ENCODE measurements at regions not wholly inside any gene's neighbourhood (a gene's known extent, or its start where the extent isn't known, plus 50 kb on each side); places are given as distances from the start of the nearest gene placed in this dataset.

DNA sequence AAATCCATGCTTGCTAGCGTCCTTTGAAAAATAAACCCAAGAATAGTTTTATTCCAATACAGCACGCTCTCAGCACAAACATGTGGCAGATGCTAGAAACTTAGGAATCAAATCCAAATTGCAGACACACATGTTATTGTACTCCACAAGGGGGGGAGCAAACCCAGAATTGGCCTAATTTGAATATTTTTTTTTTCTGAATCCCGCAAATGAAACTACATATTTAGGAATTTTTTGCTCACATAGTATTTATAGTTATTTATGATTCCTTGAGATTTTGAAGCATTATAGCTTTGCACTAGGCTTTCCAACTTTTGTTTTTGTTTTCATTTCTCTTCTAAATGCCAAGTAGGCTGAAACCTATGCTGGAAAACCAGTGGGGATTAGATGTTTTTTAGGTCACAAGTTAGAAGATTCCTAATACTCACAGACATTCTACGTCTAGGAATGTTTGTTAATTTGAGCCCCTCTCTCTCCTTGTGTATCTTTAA, 59.3 kb upstream of the CDH11 start:
- POLR2A ChIA-PET: no interaction called here
- no peak overlapping the region for H3K4me2 ChIP-seq (ENCODE audit: low read length)
- no peak overlapping the region for H3K27ac ChIP-seq (ENCODE audit: low read depth, low read length, poor library complexity, severe bottlenecking)
- no peaks in the 10 kb centered on the region for H3K9me3 ChIP-seq (ENCODE audit: low read length)
- no peaks in the 10 kb centered on the region for H3K36me3 ChIP-seq (ENCODE audit: insufficient read depth, low read length)
- no peaks in the 10 kb centered on the region for H4K20me1 ChIP-seq (ENCODE audit: insufficient read depth, low read length)
- BruUV-seq (replicated peaks): no TSS peak
- CTCF ChIA-PET (ENCODE audit: unreplicated experiment): no interaction called here
- TF ChIP-seq, protein P1, sequence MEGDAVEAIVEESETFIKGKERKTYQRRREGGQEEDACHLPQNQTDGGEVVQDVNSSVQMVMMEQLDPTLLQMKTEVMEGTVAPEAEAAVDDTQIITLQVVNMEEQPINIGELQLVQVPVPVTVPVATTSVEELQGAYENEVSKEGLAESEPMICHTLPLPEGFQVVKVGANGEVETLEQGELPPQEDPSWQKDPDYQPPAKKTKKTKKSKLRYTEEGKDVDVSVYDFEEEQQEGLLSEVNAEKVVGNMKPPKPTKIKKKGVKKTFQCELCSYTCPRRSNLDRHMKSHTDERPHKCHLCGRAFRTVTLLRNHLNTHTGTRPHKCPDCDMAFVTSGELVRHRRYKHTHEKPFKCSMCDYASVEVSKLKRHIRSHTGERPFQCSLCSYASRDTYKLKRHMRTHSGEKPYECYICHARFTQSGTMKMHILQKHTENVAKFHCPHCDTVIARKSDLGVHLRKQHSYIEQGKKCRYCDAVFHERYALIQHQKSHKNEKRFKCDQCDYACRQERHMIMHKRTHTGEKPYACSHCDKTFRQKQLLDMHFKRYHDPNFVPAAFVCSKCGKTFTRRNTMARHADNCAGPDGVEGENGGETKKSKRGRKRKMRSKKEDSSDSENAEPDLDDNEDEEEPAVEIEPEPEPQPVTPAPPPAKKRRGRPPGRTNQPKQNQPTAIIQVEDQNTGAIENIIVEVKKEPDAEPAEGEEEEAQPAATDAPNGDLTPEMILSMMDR (conservative IDR thresholded peaks at IDR 0.05; ENCODE audit: low read length): no peak
- no peak for TF ChIP-seq EZH2phosphoT487 (IDR thresholded peaks at IDR 0.05; ENCODE audit: borderline replicate concordance, low read depth, low read length)
- no peak overlapping the region for H3K4me3 ChIP-seq (ENCODE audit: low read depth, low read length, poor library complexity, severe bottlenecking)
- no peak for DNase-seq (ENCODE audit: low spot score)
- no peak overlapping the region for H2AFZ ChIP-seq (ENCODE audit: low read length)
- no peaks in the 10 kb centered on the region for H3K4me1 ChIP-seq (ENCODE audit: insufficient read depth, low read length, poor library complexity, severe bottlenecking)
- intact Hi-C loops (cut with micrococcal nuclease; ENCODE audit: unreplicated experiment): no loop called here
- H3K9me2 ChIP-seq (ENCODE audit: insufficient read depth, low read length): no peaks in the 10 kb centered on the region
- H3K79me2 ChIP-seq (ENCODE audit: insufficient read depth, low read depth, low read length): no peaks in the 10 kb centered on the region

- H4K20me1 ChIP-seq (ENCODE audit: insufficient read depth, low read length): no peaks in the 10 kb centered on the region
- no peak for DNase-seq (ENCODE audit: low spot score)
- no peak overlapping the region for H2AFZ ChIP-seq (ENCODE audit: low read length)
- H3K9me3 ChIP-seq (ENCODE audit: low read length): no peaks in the 10 kb centered on the region
- H3K4me1 ChIP-seq (ENCODE audit: insufficient read depth, low read length, poor library complexity, severe bottlenecking): no peaks in the 10 kb centered on the region
- no TSS peak for BruUV-seq (replicated peaks)
- ChIA-PET CTCF (ENCODE audit: unreplicated experiment) (no interaction called here), POLR2A (no interaction called here)
- H3K9me2 ChIP-seq (ENCODE audit: insufficient read depth, low read length): no peaks in the 10 kb centered on the region
- intact Hi-C loops (cut with micrococcal nuclease; ENCODE audit: unreplicated experiment): no loop called here
- no peak overlapping the region for H3K4me3 ChIP-seq (ENCODE audit: low read depth, low read length, poor library complexity, severe bottlenecking)
- no peak overlapping the region for H3K27ac ChIP-seq (ENCODE audit: low read depth, low read length, poor library complexity, severe bottlenecking)
- H3K36me3 ChIP-seq (ENCODE audit: insufficient read depth, low read length): no peaks in the 10 kb centered on the region
- H3K79me2 ChIP-seq (ENCODE audit: insufficient read depth, low read depth, low read length): no peaks in the 10 kb centered on the region
- no peak overlapping the region for H3K4me2 ChIP-seq (ENCODE audit: low read length)
- TF ChIP-seq, protein P1 (conservative IDR thresholded peaks at IDR 0.05; ENCODE audit: low read length): no peak
- no peak for TF ChIP-seq EZH2phosphoT487 (IDR thresholded peaks at IDR 0.05; ENCODE audit: borderline replicate concordance, low read depth, low read length)
Observed at GRCh38 chr16:65178151-65178550, 56.3 kb upstream of the CDH11 start.

DNA sequence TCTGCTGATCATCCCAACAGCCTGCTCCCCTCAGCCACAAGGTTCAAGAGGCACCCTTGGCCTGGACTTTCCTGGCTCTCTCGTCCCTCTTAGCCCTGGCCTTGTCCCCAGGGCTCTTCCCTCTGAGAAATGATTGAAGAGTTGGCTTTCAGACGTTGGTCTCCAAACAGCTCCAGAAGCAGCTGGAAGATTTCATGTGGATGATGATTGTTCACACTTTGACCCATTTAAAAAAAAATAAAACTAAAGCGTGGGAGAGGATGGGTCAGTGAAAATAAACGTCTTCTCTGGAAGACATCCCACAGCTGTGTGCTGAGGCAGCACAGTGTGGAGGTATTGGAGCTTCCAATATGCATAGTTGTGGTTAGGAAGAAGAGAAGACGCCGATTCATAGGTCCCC, 54.7 kb upstream of the CDH11 start:
- CTCF ChIA-PET (ENCODE audit: unreplicated experiment): no interaction called here
- intact Hi-C loops (cut with micrococcal nuclease; ENCODE audit: unreplicated experiment): no loop called here
- DNase-seq (ENCODE audit: low spot score): no peak

More for the DNA sequence above, 54.7 kb upstream of the CDH11 start:
- Histone ChIP-seq H4K20me1 (ENCODE audit: insufficient read depth, low read length) (no peaks in the 10 kb centered on the region), H3K9me2 (ENCODE audit: insufficient read depth, low read length) (no peaks in the 10 kb centered on the region), H3K36me3 (ENCODE audit: insufficient read depth, low read length) (no peaks in the 10 kb centered on the region), H3K4me1 (ENCODE audit: insufficient read depth, low read length, poor library complexity, severe bottlenecking) (no peaks in the 10 kb centered on the region), H3K9me3 (ENCODE audit: low read length) (no peaks in the 10 kb centered on the region), H2AFZ (ENCODE audit: low read length) (no peak overlapping the region), H3K4me2 (ENCODE audit: low read length) (no peak overlapping the region), H3K27ac (ENCODE audit: low read depth, low read length, poor library complexity, severe bottlenecking) (no peak overlapping the region), H3K79me2 (ENCODE audit: insufficient read depth, low read depth, low read length) (no peaks in the 10 kb centered on the region), H3K4me3 (ENCODE audit: low read depth, low read length, poor library complexity, severe bottlenecking) (no peak overlapping the region)
- no TSS peak for BruUV-seq (replicated peaks)
- POLR2A ChIA-PET: interaction anchor here (0.6 kb wide), 1 partner anchor 25 kb away, joined by 5 read pairs; no protein-coding TSS in a partner anchor
- TF ChIP-seq, protein P1 (conservative IDR thresholded peaks at IDR 0.05; ENCODE audit: low read length): no peak
- no peak for TF ChIP-seq EZH2phosphoT487 (IDR thresholded peaks at IDR 0.05; ENCODE audit: borderline replicate concordance, low read depth, low read length)
